ENCODE measurements at regions not wholly inside any gene's neighbourhood (a gene's known extent, or its start where the extent isn't known, plus 50 kb on each side); places are given as distances from the start of the nearest gene placed in this dataset.

- intact Hi-C loops (cut with DNase I): no loop called here
- no peak overlapping the region for H3K4me3 ChIP-seq
- no peak overlapping the region for H3K27ac ChIP-seq
- H3K36me3 ChIP-seq (replicated peaks in 1 of 2): no peaks in the 10 kb centered on the region
- peaks cover 6% of the 10 kb centered on the region for H3K27me3 ChIP-seq
- H3K4me1 ChIP-seq (replicated peaks in 1 of 2): no peaks in the 10 kb centered on the region
- no peak for DNase-seq
- no peak for TF ChIP-seq POLR2A (IDR thresholded peaks at IDR 0.05)
- TF ChIP-seq CTCF (IDR thresholded peaks at IDR 0.05): no peak
- no peaks in the 10 kb centered on the region for H3K9me3 ChIP-seq (replicated peaks in 1 of 3)
- 30 to 39% (median 34%) methylated on average over 3 of the region's 3 CpGs for WGBS, 4 donors
Measured at GRCh38 chr9:19699756-19700155, 89.1 kb downstream of the SLC24A2 start.

- H3K36me3 ChIP-seq (replicated peaks in 1 of 2): no peaks in the 10 kb centered on the region
- no peaks in the 10 kb centered on the region for H3K27me3 ChIP-seq
- TF ChIP-seq POLR2A (IDR thresholded peaks at IDR 0.05) (no peak), CTCF (IDR thresholded peaks at IDR 0.05) (no peak)
- no peaks in the 10 kb centered on the region for H3K4me1 ChIP-seq (replicated peaks in 1 of 2)
- WGBS, 4 donors: 33 to 47% (median 40%) methylated on average over 3 of the region's 3 CpGs
- H3K4me3 ChIP-seq: no peak overlapping the region
- H3K9me3 ChIP-seq (replicated peaks in 1 of 3): no peaks in the 10 kb centered on the region
- no peak overlapping the region for H3K27ac ChIP-seq
- intact Hi-C loops (cut with DNase I): no loop called here
- no peak for DNase-seq
Measured at GRCh38 chr9:19698960-19699359, 89.9 kb downstream of the SLC24A2 start.

GRCh38 chr9:19694601-19695000 lies 94.2 kb downstream of the SLC24A2 start:
- WGBS, 4 donors: 63 to 77% (median 68%) methylated on average over 3 of the region's 3 CpGs
- intact Hi-C loops (cut with DNase I): no loop called here
- TF ChIP-seq CTCF (IDR thresholded peaks at IDR 0.05): no peak
- no peak for TF ChIP-seq POLR2A (IDR thresholded peaks at IDR 0.05)
- H3K36me3 ChIP-seq (replicated peaks in 1 of 2): no peaks in the 10 kb centered on the region
- no peak overlapping the region for H3K4me3 ChIP-seq
- no peak overlapping the region for H3K27ac ChIP-seq
- H3K4me1 ChIP-seq (replicated peaks in 1 of 2): no peaks in the 10 kb centered on the region
- DNase-seq: no peak
- no peaks in the 10 kb centered on the region for H3K9me3 ChIP-seq (replicated peaks in 1 of 3)
- no peaks in the 10 kb centered on the region for H3K27me3 ChIP-seq

- intact Hi-C loops (cut with DNase I): no loop called here
- no peak for TF ChIP-seq CTCF (IDR thresholded peaks at IDR 0.05)
- TF ChIP-seq POLR2A (IDR thresholded peaks at IDR 0.05): no peak
- WGBS, 4 donors: 69 to 80% (median 77%) methylated on average over 5 of the region's 5 CpGs
- no peak for DNase-seq
- H3K4me1 ChIP-seq (replicated peaks in 1 of 2): no peaks in the 10 kb centered on the region
- H3K9me3 ChIP-seq (replicated peaks in 1 of 3): no peaks in the 10 kb centered on the region
- no peaks in the 10 kb centered on the region for H3K27me3 ChIP-seq
- no peak overlapping the region for H3K27ac ChIP-seq
- no peak overlapping the region for H3K4me3 ChIP-seq
- no peaks in the 10 kb centered on the region for H3K36me3 ChIP-seq (replicated peaks in 1 of 2)
Measured at GRCh38 chr9:19690128-19690527, 98.7 kb downstream of the SLC24A2 start.
